Activated naive CD4-positive, alpha-beta T cell treated with anti-CD3 and anti-CD28 coated beads, Interleukin-2, amount 50 U/mL, for 16 hours (primary cell): ENCODE measurements at regions not wholly inside any gene's neighbourhood (a gene's known extent, or its start where the extent isn't known, plus 50 kb on each side); places are given as distances from the start of the nearest gene placed in this dataset.
"Not testable (repeated sequence)": the region's sequence is repeated elsewhere in the genome, so short reads cannot be mapped to it uniquely, and the experiment has no call there.

Source experiments
- DNase-seq: peaks from one replicate; pipeline ENCODE4 v3.0.0-alpha.2; 2020

DNA sequence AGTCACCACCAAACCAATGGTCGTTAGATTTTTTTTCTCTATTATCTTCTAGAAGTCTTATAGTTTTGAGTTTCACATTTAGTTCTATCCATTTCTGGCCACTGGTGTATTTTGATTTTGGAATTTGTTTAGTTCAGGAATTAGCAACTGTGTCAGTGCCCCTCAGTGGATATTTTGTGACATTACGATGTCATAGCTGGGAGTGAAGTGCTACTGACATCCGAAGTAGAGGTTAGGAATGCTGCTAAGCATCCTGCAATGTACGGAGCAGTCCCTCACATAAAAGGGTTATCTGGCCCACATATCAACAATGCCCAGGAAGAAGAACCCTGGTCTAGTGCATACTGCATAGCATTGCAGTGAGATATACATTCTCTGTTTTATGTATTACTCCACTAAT is 157.4 kb upstream of the RGPD4 start:
- no peak for DNase-seq

DNA sequence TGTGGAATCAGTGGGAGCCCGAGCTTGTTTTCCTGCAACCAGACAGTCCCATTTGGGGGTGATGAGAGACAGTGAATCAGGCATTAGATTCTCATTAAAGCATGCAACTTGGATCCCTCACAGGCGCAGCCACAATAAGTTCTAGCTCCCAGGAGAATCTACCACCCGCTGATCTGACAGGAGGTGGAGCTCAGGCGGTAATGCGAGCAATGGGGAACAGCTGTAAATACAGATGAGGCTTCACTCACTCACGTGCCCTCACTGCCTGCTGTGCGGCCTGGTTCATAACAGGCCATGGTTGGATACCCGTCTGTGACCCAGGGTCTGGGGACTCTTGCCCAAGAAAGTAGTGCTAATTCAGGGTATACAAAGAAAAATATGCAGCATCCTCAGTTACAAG is 144.8 kb upstream of the RGPD4 start:
- DNase-seq: no peak

DNA sequence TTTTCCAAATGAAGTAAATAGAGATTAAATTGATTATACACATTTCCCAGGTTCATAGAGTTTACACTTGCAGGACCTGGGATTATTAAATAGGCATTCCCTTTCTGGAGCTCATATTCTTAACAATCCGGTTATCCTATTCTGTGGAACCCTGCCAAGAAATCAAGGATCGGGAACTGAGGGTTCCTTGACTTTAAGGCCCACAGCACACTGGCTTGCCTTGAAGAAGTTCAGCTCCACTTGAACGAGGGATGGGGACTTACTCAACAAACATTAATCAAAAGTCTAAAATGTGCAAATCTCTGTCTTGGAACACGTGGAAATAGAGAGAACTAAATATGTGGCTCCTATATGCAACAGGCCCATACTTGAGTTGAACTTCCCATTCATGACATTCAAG is 142.3 kb upstream of the RGPD4 start:
- DNase-seq: no peak

- no peak for DNase-seq
These were observed 141.2 kb upstream of the RGPD4 start for GRCh38 chr2:107685421-107685986.

GRCh38 chr2:107687073-107687472 is 139.6 kb upstream of the RGPD4 start:
- DNase-seq: no peak

GRCh38 chr2:107688135-107688534 is 138.6 kb upstream of the RGPD4 start:
- DNase-seq: no peak

- DNase-seq: no peak
These were observed 133.1 kb upstream of the RGPD4 start for GRCh38 chr2:107693604-107694003.

- no peak for DNase-seq
These were observed 132.0 kb upstream of the RGPD4 start for GRCh38 chr2:107694667-107695066.

GRCh38 chr2:107697385-107697784 is 129.3 kb upstream of the RGPD4 start:
- DNase-seq: no peak

DNA sequence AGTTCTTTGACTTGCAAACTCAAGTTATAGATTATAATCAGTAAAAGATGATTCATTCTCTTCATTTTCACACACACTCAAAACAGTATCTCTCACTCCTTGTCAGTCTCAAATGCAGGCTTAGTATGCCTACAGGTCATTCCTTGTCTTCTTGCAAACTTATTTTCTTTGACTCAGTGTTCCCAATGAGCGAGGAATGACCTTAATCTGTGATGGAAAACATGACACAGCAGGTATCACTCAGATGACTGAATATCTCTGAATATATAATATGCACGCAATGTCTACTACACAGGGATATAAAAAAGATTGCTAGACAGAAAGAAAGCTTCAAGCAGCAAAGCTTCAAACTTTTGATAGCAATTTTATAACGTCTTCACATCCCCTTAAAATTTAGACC is 127.8 kb upstream of the RGPD4 start:
- DNase-seq: no peak

DNA sequence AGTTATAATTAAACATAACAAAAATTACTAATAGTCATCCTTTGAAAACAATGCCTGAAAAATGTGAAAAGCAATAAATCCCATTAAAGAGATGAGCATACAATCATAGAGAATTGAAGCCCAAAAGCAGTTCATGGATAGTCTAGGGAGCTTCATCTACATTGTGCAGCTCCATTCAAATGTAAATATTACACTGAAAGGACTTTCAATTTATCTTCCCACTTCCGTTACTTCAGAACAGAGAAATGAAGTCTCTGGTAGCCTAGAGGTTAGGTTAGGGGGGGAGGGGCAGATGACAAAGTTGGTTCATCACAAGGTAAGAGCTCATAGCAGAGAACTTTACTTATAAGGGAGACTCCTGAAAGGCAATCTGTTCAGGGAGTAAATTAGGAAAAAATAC is 126.6 kb upstream of the RGPD4 start:
- DNase-seq: no peak

GRCh38 chr2:107711941-107712340 is 114.8 kb upstream of the RGPD4 start:
- no peak for DNase-seq

DNA sequence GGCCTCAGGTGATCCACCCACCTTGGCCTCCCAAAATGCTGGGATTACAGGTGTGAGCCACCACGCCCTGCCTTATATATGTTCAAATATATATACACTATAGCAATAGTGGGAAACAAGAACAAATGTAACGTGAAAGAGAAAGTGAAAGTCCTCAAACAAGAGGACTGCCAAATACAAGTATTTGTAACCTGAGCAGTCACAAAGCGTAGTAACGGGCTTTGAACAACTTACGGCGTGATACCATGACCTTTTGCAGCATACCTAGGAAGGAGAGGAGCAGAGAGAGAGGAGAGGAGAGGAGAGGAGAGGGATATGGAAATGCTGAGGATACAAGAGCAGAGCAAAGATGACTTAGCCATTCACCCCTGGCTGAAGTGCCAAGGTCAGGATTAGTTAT is 113.8 kb upstream of the RGPD4 start:
- no peak for DNase-seq

- DNase-seq: no peak
These were observed 109.0 kb upstream of the RGPD4 start for GRCh38 chr2:107717661-107718060.

- no peak for DNase-seq
These were observed 107.6 kb upstream of the RGPD4 start for GRCh38 chr2:107719141-107719540.

- no peak for DNase-seq
These were observed 106.9 kb upstream of the RGPD4 start for GRCh38 chr2:107719836-107720235.

- DNase-seq: no peak
These were observed 105.5 kb upstream of the RGPD4 start for GRCh38 chr2:107721178-107721577.

GRCh38 chr2:107721586-107721985 is 105.1 kb upstream of the RGPD4 start:
- no peak for DNase-seq

- DNase-seq: not testable (repeated sequence)
These were observed 100.9 kb upstream of the RGPD4 start for GRCh38 chr2:107725824-107726223.

GRCh38 chr2:107727318-107727717 is 99.4 kb upstream of the RGPD4 start:
- no peak for DNase-seq

DNA sequence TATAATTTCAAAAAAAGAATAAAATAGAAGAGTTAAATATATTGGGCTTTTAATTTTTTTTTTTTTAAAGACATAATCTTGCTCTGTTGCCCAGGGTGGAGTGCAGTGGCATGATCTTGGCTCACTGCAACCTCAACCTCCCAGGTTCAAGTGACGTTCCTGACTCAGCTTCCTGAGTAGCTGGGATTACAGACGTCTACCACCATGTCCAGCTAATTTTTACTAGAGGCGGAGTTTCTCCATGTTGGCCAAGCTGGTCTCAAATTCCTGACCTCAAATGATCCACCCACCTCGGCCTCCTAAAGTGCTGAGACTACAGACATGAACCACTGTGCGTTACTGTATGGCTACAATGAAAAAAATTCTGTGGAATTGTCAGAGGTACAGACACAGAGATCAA is 98.1 kb upstream of the RGPD4 start:
- no peak for DNase-seq

DNA sequence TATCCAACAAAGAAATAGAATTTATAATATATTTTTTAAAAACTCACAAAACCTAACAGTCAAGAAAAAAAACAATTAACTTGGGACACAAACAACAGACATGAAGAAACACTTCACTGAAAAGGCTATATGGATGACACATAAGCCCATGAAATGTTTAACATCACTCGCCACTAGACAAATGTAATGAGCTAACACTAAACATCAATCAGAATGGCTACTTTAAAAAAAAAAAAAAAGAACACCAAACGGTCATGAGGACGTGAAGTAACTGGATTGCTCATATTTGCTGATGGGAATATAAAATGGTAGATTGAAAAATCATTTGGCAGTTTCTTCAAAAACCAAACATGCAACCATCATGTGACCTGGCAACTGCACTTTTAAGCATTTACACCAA is 97.3 kb upstream of the RGPD4 start:
- no peak for DNase-seq

DNA sequence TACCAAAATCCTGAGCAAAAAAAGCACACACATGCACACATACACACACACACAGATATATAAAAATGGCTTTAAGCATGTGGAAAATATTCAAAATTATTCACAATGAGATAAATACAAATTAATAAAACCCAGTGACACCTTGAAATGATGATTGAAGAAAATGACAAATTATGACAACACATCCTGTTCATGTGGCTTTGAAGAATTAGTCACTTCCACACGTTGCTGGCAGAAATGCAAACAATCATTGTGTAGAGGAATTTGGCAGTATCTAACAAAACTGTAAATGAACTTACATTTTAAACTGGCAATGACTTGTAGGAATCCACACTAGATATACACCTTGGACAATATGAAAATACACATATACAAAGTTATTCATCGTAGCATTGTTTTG is 95.8 kb upstream of the RGPD4 start:
- no peak for DNase-seq

DNA sequence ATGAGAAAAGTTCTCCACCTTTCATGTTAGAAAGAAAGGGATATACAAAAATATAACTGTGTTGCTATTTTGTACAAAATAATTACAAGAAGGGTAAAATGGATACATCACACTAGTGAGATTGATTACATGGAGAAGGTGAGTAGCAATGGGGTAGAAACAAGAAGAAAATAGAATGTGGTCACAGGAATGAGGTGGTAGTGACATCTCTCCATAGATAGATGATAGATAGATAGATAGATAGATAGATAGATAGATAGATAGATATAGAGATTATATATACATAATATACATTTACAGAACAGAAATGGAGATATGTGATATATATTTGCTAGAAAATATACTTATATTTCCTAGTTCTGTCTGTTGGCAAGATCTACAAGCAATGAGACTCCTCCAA is 95.3 kb upstream of the RGPD4 start:
- DNase-seq: no peak

DNA sequence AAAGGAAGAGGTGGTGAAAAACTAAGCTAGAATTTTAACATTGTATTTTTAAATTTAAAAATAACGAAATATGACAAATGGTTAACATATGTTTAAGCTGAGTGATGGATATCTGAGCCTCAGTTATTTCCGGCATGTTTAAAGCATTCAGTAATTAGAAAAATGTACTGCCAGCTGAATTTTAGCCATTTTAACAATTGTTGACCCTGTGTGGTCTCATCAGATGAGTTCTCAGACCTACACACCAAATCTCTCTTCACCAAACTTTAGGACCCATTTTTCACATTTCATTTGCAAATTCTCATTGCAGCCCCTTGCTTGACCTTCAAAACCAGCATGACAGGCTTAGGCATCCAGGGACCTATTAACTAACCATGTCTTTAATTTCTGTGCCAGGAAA is 91.5 kb upstream of the RGPD4 start:
- no peak for DNase-seq

GRCh38 chr2:107737756-107738155 is 88.9 kb upstream of the RGPD4 start:
- DNase-seq: no peak
